B cell (primary cell): ENCODE measurements at regions not wholly inside any gene's neighbourhood (a gene's known extent, or its start where the extent isn't known, plus 50 kb on each side); places are given as distances from the start of the nearest gene placed in this dataset.

Experiments
- ATAC-seq: fragments of 200-7000 bp; cut with Tn5 transposase; one replicate; pipeline ENCODE4 v1.10.0; 2021; ENCODE audit warnings: low read depth, mild to moderate bottlenecking, moderate number of reproducible peaks, moderate library complexity
- CTCF ChIA-PET: fragments of 350-600 bp; sonication (Branson Sonifier 250); formaldehyde crosslinking; loops from one replicate; lab custom pipeline; 2021; ENCODE audit warnings: antibody characterized with exemption, inconsistent platforms; lab: Charles Lee
- POLR2A ChIA-PET: fragments of 350-600 bp; sonication (Branson Sonifier 250); formaldehyde crosslinking; loops from one replicate; lab custom pipeline; 2021; ENCODE audit warnings: antibody characterized with exemption; lab: Charles Lee
- DNase-seq: peaks from one replicate; pipeline ENCODE4 v3.0.0; 2013
- H2AFZ ChIP-seq: 2 replicates; pipeline ENCODE4 v1.6.1; 2012; ENCODE audit warnings: mild to moderate bottlenecking, low read depth, low read length; ENCODE audit not compliant: insufficient read depth, poor library complexity, severe bottlenecking
- H3K27ac ChIP-seq, 2 donors: 1 replicate in 1 of 2; 2 replicates in 1 of 2; pipeline ENCODE4 v1.5.1; 2012 to 2013; ENCODE audit warnings: low read length in 2 of 2, mild to moderate bottlenecking in 2 of 2, moderate library complexity in 1 of 2
- H3K27me3 ChIP-seq, 4 experiments: fragments of 200-600 bp in 1 of 4; sonication (generic) in 1 of 4; replicated peaks in 1 of 4; 1 replicate in 2 of 4; 2 replicates in 2 of 4; pipeline versions ENCODE4 v1.6.1 to v1.7.0; 2013 to 2016; ENCODE audit warnings: low read length in 3 of 4, mild to moderate bottlenecking in 2 of 4, mixed read lengths in 1 of 4, moderate library complexity in 1 of 4; ENCODE audit not compliant: insufficient read depth in 4 of 4, control insufficient read depth in 3 of 4; ENCODE audit errors: control extremely low read depth in 1 of 4
- H3K36me3 ChIP-seq, 2 experiments: replicated peaks in 1 of 2; 1 replicate in 1 of 2; 2 replicates in 1 of 2; pipeline versions ENCODE4 v1.6.1 to v1.7.1; 2013; ENCODE audit warnings: low read length in 1 of 2; ENCODE audit not compliant: insufficient read depth in 2 of 2, control insufficient read depth in 1 of 2; ENCODE audit errors: control extremely low read depth in 1 of 2, extremely low read depth in 1 of 2
- H3K4me1 ChIP-seq, 2 donors: fragments of 200-600 bp in 1 of 2; sonication (generic) in 1 of 2; 1 replicate in 1 of 2; 2 replicates in 1 of 2; pipeline versions ENCODE4 v1.5.1 to v1.6.1; 2013 to 2017; ENCODE audit warnings: low read length in 2 of 2; ENCODE audit not compliant: control insufficient read depth in 2 of 2, insufficient read depth in 2 of 2
- H3K4me2 ChIP-seq: replicated peaks from 2 replicates; pipeline ENCODE3; 2012; ENCODE audit warnings: mild to moderate bottlenecking, low read depth, low read length; ENCODE audit not compliant: poor library complexity, severe bottlenecking
- H3K4me3 ChIP-seq, 5 experiments: fragments of 200-600 bp in 1 of 5; sonication (generic) in 1 of 5; 1 replicate in 3 of 5; 2 replicates in 2 of 5; pipeline versions ENCODE4 v1.5.1 to v1.7.0; 2011 to 2016; ENCODE audit warnings: low read length in 4 of 5, mild to moderate bottlenecking in 4 of 5, low read depth in 2 of 5, control low read depth in 1 of 5, moderate library complexity in 1 of 5; ENCODE audit not compliant: insufficient read depth in 1 of 5; ENCODE audit errors: control extremely low read depth in 1 of 5, extremely low read depth in 1 of 5
- H3K79me2 ChIP-seq: fragments of 200-600 bp; sonication (generic); one replicate; pipeline ENCODE4 v1.6.0; 2016; ENCODE audit warnings: low read length; ENCODE audit not compliant: control insufficient read depth, insufficient read depth
- H3K9ac ChIP-seq: fragments of 200-600 bp; sonication (generic); 2 replicates; pipeline ENCODE4 v1.6.1; 2017; ENCODE audit warnings: mild to moderate bottlenecking, low read length, moderate library complexity
- H3K9me3 ChIP-seq, 3 donors: one replicate each; pipeline versions ENCODE4 v1.6.1 to v1.7.1; 2013; ENCODE audit warnings: low read length in 2 of 3; ENCODE audit not compliant: control insufficient read depth in 2 of 3, insufficient read depth in 1 of 3; ENCODE audit errors: control extremely low read depth in 1 of 3
- H4K20me1 ChIP-seq: 2 replicates; pipeline ENCODE4 v1.6.0; 2012; ENCODE audit warnings: mild to moderate bottlenecking, low read length; ENCODE audit not compliant: insufficient read depth, control insufficient read depth, poor library complexity, severe bottlenecking
- H3K27ac Mint-ChIP-seq: one replicate; pipeline ENCODE4 v1.8.0; 2021; ENCODE audit warnings: mixed read lengths
- H3K27me3 Mint-ChIP-seq: one replicate; pipeline ENCODE4 v1.8.0; 2021; ENCODE audit warnings: mixed read lengths
- H3K4me1 Mint-ChIP-seq: one replicate; pipeline ENCODE4 v1.8.0; 2021; ENCODE audit warnings: mixed read lengths
- H3K4me3 Mint-ChIP-seq: one replicate; pipeline ENCODE4 v1.8.0; 2021; ENCODE audit warnings: mixed read lengths
- H3K9me3 Mint-ChIP-seq: one replicate; pipeline ENCODE4 v1.8.0; 2022; ENCODE audit warnings: mixed read lengths; ENCODE audit not compliant: insufficient read depth
- CTCF ChIP-seq: fragments of 200-600 bp; IDR thresholded peaks from one replicate; pipeline ENCODE4 v1.8.0; 2022; ENCODE audit warnings: antibody characterized with exemption, mild to moderate bottlenecking
- EZH2 ChIP-seq: IDR thresholded peaks from 2 replicates; pipeline ENCODE4 v1.6.1; 2012; ENCODE audit warnings: borderline replicate concordance, low read depth, mild to moderate bottlenecking, moderate library complexity, low read length; ENCODE audit not compliant: insufficient read depth, poor library complexity, severe bottlenecking
- WGBS: methylation state at CpG from one replicate; pipeline ENCODE4 v1.1.5; 2013; ENCODE audit warnings: missing lambda C conversion rate; ENCODE audit not compliant: insufficient coverage; 5-methylcytosine and 5-hydroxymethylcytosine counted together
- intact Hi-C: fragments of 100-400 bp; cut with micrococcal nuclease; formaldehyde crosslinking; loops from one replicate; pipeline ENCODE4 v1.10.0; 2022

GRCh38 chr7:97595439-97595838 lies 136.4 kb upstream of the TAC1 start:
- Histone ChIP-seq H3K4me3 (no peak overlapping the region), H4K20me1 (no peaks in the 10 kb centered on the region), H2AFZ (no peak overlapping the region), H3K9ac (no peak overlapping the region), H3K79me2 (no peaks in the 10 kb centered on the region), H3K4me1 (no peaks in the 10 kb centered on the region), H3K27me3 (no peaks in the 10 kb centered on the region), H3K36me3 (no peaks in the 10 kb centered on the region), H3K4me2 (no peak overlapping the region), H3K9me3 (peaks cover 0 to 4% (median 0%) of the 10 kb centered on the region in 3 donors), H3K27ac (no peak overlapping the region)
- no CpG with 5 or more reads among the region's 2 CpGs for WGBS
- no peak for TF ChIP-seq EZH2
- no peak for TF ChIP-seq CTCF
- Mint-ChIP-seq H3K4me1 (no peaks in the 10 kb centered on the region), H3K27me3 (no peaks in the 10 kb centered on the region), H3K27ac (no peak overlapping the region), H3K9me3 (peaks cover 3% of the 10 kb centered on the region), H3K4me3 (no peak overlapping the region)
- POLR2A ChIA-PET, result no interaction called here
- CTCF ChIA-PET, result no interaction called here
- ATAC-seq (no peak), DNase-seq (no peak)
- intact Hi-C loops, result no loop called here

GRCh38 chr7:97601931-97602457 lies 129.9 kb upstream of the TAC1 start:
- no peak overlapping the region for H3K27ac Mint-ChIP-seq
- no peaks in the 10 kb centered on the region for H3K27me3 Mint-ChIP-seq
- H4K20me1 ChIP-seq, result no peaks in the 10 kb centered on the region
- H3K9me3 ChIP-seq, result no peaks in the 10 kb centered on the region
- no peaks in the 10 kb centered on the region for H3K9me3 Mint-ChIP-seq
- no peak overlapping the region for H3K4me3 ChIP-seq
- no peaks in the 10 kb centered on the region for H3K79me2 ChIP-seq
- no peak overlapping the region for H2AFZ ChIP-seq
- H3K9ac ChIP-seq, result no peak overlapping the region
- no CpG with 5 or more reads among the region's 1 CpG for WGBS
- H3K4me1 ChIP-seq, result no peaks in the 10 kb centered on the region
- no peak overlapping the region for H3K27ac ChIP-seq
- H3K36me3 ChIP-seq, result no peaks in the 10 kb centered on the region
- no peaks in the 10 kb centered on the region for H3K4me1 Mint-ChIP-seq
- H3K4me2 ChIP-seq, result no peak overlapping the region
- CTCF ChIA-PET, result no interaction called here
- intact Hi-C loops, result no loop called here
- H3K4me3 Mint-ChIP-seq, result no peak overlapping the region
- H3K27me3 ChIP-seq, result no peaks in the 10 kb centered on the region
- POLR2A ChIA-PET, result no interaction called here
- DNase-seq (no peak), ATAC-seq (no peak)
- no peak for TF ChIP-seq CTCF
- no peak for TF ChIP-seq EZH2
